GM12873 (cell line): ENCODE measurements at regions not wholly inside any gene's neighbourhood (a gene's known extent, or its start where the extent isn't known, plus 50 kb on each side); places are given as distances from the start of the nearest gene placed in this dataset.

Experiments used
- CTCF ChIP-seq: IDR thresholded peaks from 2 replicates; pipeline ENCODE4 v1.5.1; 2012; ENCODE audit warnings: low read depth, mild to moderate bottlenecking, moderate library complexity, low read length, control low read depth; ENCODE audit not compliant: insufficient read depth; ENCODE audit errors: missing control alignments

- no peak for TF ChIP-seq CTCF
Observed at GRCh38 chrX:16012250-16012649, 111.1 kb upstream of the GRPR start.

- TF ChIP-seq CTCF = no peak
Observed at GRCh38 chrX:16005917-16006316, 117.4 kb upstream of the GRPR start.

- TF ChIP-seq CTCF = no peak
Observed at GRCh38 chrX:16002185-16002584, 121.2 kb upstream of the GRPR start.

GRCh38 chrX:15998350-15998749 is 125.0 kb upstream of the GRPR start:
- no peak for TF ChIP-seq CTCF

- no peak for TF ChIP-seq CTCF
Observed at GRCh38 chrX:15989716-15990115, 133.6 kb upstream of the GRPR start.

GRCh38 chrX:15988661-15989603 is 134.3 kb upstream of the AP1S2 start:
- TF ChIP-seq CTCF = no peak

GRCh38 chrX:15985937-15986336 is 131.3 kb upstream of the AP1S2 start:
- TF ChIP-seq CTCF = no peak
